ENCODE measurements at regions not wholly inside any gene's neighbourhood (a gene's known extent, or its start where the extent isn't known, plus 50 kb on each side); places are given as distances from the start of the nearest gene placed in this dataset.
"Not testable (repeated sequence)": the region's sequence is repeated elsewhere in the genome, so short reads cannot be mapped to it uniquely, and the experiment has no call there.

- Mint-ChIP-seq H3K27ac (no peak overlapping the region), H3K9me3 (peaks cover 8% of the 10 kb centered on the region), H3K4me3 (no peak overlapping the region), H3K4me1 (ENCODE audit: low read depth) (peaks cover 4% of the 10 kb centered on the region), H3K36me3 (ENCODE audit: low read depth) (no peaks in the 10 kb centered on the region), H3K27me3 (ENCODE audit: low read depth) (no peaks in the 10 kb centered on the region)
Observed at GRCh38 chr17:73835605-73836004, 191.4 kb upstream of the SDK2 start.

- Mint-ChIP-seq H3K4me1 (ENCODE audit: low read depth) (peaks cover 4% of the 10 kb centered on the region), H3K27ac (no peak overlapping the region), H3K4me3 (no peak overlapping the region), H3K36me3 (ENCODE audit: low read depth) (no peaks in the 10 kb centered on the region), H3K27me3 (ENCODE audit: low read depth) (no peaks in the 10 kb centered on the region), H3K9me3 (peaks cover 8% of the 10 kb centered on the region)
Observed at GRCh38 chr17:73838815-73839214, 194.6 kb upstream of the SDK2 start.

GRCh38 chr17:73840829-73841228 lies 196.6 kb upstream of the SDK2 start:
- Mint-ChIP-seq H3K36me3 (ENCODE audit: low read depth) (no peaks in the 10 kb centered on the region), H3K27me3 (ENCODE audit: low read depth) (no peaks in the 10 kb centered on the region), H3K4me3 (no peak overlapping the region), H3K9me3 (peaks cover 8% of the 10 kb centered on the region), H3K4me1 (ENCODE audit: low read depth) (no peaks in the 10 kb centered on the region), H3K27ac (no peak overlapping the region)

DNA sequence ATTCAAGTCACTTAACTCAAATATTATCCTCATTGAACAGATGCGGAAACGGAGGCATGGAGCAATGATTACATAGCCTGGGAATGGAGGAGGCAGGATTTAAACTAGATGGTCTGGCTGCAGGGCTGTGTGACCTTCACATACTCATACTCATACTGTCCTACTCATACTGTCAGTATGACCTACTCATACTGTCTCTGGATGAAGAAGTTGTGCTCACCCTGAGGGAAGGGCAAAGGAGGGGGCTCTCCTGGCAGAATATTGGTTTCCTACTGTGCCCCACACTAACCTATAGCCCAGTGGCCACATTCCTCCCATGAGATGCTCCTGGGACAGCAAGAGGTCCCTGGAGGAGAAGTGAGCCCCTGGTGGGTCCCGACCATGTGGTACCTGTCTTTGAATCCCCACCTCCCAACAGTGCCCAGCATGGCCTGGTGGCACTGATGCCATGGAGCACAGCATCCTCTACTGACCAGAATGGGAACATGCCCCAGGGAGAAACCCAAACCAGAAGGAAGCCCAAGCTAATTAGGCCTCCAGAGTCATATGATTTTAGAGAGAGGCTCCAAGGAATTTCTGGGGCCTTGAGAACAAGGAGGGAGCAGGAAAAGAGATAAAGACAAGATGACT lies 197.3 kb upstream of the SDK2 start:
- Mint-ChIP-seq H3K4me3 (no peak overlapping the region), H3K27me3 (ENCODE audit: low read depth) (no peaks in the 10 kb centered on the region), H3K36me3 (ENCODE audit: low read depth) (no peaks in the 10 kb centered on the region), H3K4me1 (ENCODE audit: low read depth) (no peaks in the 10 kb centered on the region), H3K27ac (no peak overlapping the region), H3K9me3 (peaks cover 6% of the 10 kb centered on the region)

GRCh38 chr17:73847952-73848351 lies 203.7 kb upstream of the SDK2 start:
- H3K4me1 Mint-ChIP-seq (ENCODE audit: low read depth) = no peaks in the 10 kb centered on the region
- no peaks in the 10 kb centered on the region for H3K9me3 Mint-ChIP-seq
- H3K27ac Mint-ChIP-seq = no peak overlapping the region
- H3K36me3 Mint-ChIP-seq (ENCODE audit: low read depth) = no peaks in the 10 kb centered on the region
- H3K4me3 Mint-ChIP-seq = no peak overlapping the region
- no peaks in the 10 kb centered on the region for H3K27me3 Mint-ChIP-seq (ENCODE audit: low read depth)

- Mint-ChIP-seq H3K4me3 (no peak overlapping the region), H3K36me3 (ENCODE audit: low read depth) (no peaks in the 10 kb centered on the region), H3K4me1 (ENCODE audit: low read depth) (no peaks in the 10 kb centered on the region), H3K27ac (no peak overlapping the region), H3K9me3 (peaks cover 5% of the 10 kb centered on the region), H3K27me3 (ENCODE audit: low read depth) (no peaks in the 10 kb centered on the region)
Observed at GRCh38 chr17:73850426-73850825, 206.2 kb upstream of the SDK2 start.

- no peak overlapping the region for H3K27ac Mint-ChIP-seq
- no peaks in the 10 kb centered on the region for H3K4me1 Mint-ChIP-seq (ENCODE audit: low read depth)
- peaks cover 5% of the 10 kb centered on the region for H3K9me3 Mint-ChIP-seq
- H3K4me3 Mint-ChIP-seq = no peak overlapping the region
- H3K36me3 Mint-ChIP-seq (ENCODE audit: low read depth) = no peaks in the 10 kb centered on the region
- no peaks in the 10 kb centered on the region for H3K27me3 Mint-ChIP-seq (ENCODE audit: low read depth)
Observed at GRCh38 chr17:73851091-73851490, 206.8 kb upstream of the SDK2 start.

- H3K4me1 Mint-ChIP-seq (ENCODE audit: low read depth) = no peaks in the 10 kb centered on the region
- no peak overlapping the region for H3K4me3 Mint-ChIP-seq
- H3K27me3 Mint-ChIP-seq (ENCODE audit: low read depth) = no peaks in the 10 kb centered on the region
- no peaks in the 10 kb centered on the region for H3K36me3 Mint-ChIP-seq (ENCODE audit: low read depth)
- H3K9me3 Mint-ChIP-seq = peaks cover 5% of the 10 kb centered on the region
- H3K27ac Mint-ChIP-seq = no peak overlapping the region
Observed at GRCh38 chr17:73851921-73852320, 207.7 kb upstream of the SDK2 start.

GRCh38 chr17:73855720-73856333 lies 211.6 kb upstream of the SDK2 start:
- H3K4me3 Mint-ChIP-seq = no peak overlapping the region
- H3K27ac Mint-ChIP-seq = no peak overlapping the region
- no peaks in the 10 kb centered on the region for H3K27me3 Mint-ChIP-seq (ENCODE audit: low read depth)
- peaks cover 5% of the 10 kb centered on the region for H3K9me3 Mint-ChIP-seq
- no peaks in the 10 kb centered on the region for H3K4me1 Mint-ChIP-seq (ENCODE audit: low read depth)
- no peaks in the 10 kb centered on the region for H3K36me3 Mint-ChIP-seq (ENCODE audit: low read depth)

GRCh38 chr17:73856556-73856955 lies 212.3 kb upstream of the SDK2 start:
- Mint-ChIP-seq H3K27me3 (ENCODE audit: low read depth) (no peaks in the 10 kb centered on the region), H3K4me3 (no peak overlapping the region), H3K9me3 (peaks cover 5% of the 10 kb centered on the region), H3K27ac (no peak overlapping the region), H3K36me3 (ENCODE audit: low read depth) (no peaks in the 10 kb centered on the region), H3K4me1 (ENCODE audit: low read depth) (no peaks in the 10 kb centered on the region)

DNA sequence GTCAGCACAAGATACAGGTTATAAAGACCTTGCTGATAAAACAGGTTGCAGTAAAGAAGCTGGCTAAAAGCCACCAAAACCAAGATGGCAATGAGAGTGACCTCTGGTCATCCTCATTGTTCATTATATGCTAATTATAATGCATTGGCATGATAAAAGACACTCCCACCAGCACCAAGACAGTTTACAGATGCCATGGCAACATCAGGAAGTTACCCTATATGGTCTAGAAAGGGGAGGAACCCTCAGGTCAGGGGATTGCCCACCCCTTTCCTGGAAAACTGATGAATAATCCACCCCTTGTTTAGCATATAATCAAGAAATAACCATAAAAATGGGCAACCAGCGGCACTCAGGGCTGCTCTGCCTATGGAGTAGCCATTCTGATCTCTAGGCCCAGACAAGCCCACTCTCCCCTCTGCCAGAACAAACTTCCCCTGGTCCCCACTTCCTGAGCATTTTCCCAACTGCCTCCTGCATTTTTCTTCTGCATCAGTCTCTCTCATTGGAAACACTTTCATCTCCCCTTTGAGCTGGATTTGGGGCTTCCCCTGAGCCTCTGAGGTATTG lies 215.3 kb upstream of the SDK2 start:
- H3K27me3 Mint-ChIP-seq (ENCODE audit: low read depth); H3K36me3 Mint-ChIP-seq (ENCODE audit: low read depth); H3K9me3 Mint-ChIP-seq; H3K27ac Mint-ChIP-seq; H3K4me3 Mint-ChIP-seq; H3K4me1 Mint-ChIP-seq (ENCODE audit: low read depth): not testable (repeated sequence)

DNA sequence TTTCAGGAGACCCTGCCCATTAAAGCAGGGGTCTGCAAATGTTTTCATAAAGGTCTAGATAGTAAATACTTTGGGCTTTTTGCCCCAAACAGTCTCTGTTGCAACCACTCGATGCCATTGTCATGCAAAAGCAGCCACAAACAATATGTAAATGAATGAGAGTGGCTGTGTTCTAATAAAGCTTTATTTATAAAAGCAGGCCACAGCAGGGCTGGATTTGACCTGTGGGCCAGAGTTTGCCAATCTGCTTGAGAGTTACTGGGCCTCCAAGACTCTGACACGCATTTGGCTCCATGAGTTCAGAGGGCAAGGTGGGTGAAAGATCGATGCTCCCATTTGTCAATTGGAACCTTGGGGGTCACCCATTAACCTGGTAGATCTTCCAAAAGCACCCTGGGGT lies 217.3 kb upstream of the SDK2 start:
- Mint-ChIP-seq H3K27me3 (ENCODE audit: low read depth) (no peaks in the 10 kb centered on the region), H3K9me3 (no peaks in the 10 kb centered on the region), H3K36me3 (ENCODE audit: low read depth) (no peaks in the 10 kb centered on the region), H3K4me3 (no peak overlapping the region), H3K27ac (no peak overlapping the region), H3K4me1 (ENCODE audit: low read depth) (no peaks in the 10 kb centered on the region)

DNA sequence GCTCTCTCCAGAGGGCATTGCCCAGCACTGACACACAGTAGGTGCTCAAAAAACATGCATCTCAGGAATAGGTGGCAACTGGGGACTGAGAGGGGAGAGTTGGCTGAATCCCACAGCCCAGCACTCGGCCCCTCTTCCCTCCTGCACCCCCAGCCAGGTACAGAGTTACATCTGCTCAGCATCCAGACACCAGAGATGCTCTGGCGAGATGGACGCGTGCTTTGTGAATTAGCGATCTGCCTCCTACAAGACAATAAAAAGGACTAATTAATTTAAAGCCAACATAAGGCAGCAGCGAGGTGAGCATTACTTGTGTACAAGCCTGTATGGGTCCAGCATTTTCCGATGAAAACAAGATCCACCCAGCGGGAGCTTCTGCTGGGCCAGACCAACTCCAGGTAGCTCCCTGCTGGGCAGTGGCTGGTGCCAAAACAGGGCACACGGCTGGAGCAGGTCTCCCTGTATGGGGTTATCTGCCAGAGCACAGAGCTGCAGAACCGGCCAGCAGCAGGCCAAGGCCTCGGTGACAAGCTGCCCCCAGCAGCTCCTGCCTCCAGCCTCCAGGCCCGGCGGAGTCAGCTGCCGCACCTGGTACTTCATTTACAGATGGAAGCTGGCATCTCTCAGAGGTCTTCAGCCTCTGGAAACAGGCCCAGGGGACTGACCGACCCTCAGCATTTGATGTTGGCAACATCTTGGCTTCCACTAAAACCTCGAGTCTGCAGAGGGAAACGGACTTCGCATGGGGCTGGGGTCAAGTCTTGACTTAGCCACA lies 219.7 kb upstream of the SDK2 start:
- Mint-ChIP-seq H3K27me3 (ENCODE audit: low read depth) (no peaks in the 10 kb centered on the region), H3K4me1 (ENCODE audit: low read depth) (no peaks in the 10 kb centered on the region), H3K9me3 (no peaks in the 10 kb centered on the region), H3K36me3 (ENCODE audit: low read depth) (no peaks in the 10 kb centered on the region), H3K27ac (no peak overlapping the region), H3K4me3 (no peak overlapping the region)

GRCh38 chr17:73865831-73866230 lies 221.6 kb upstream of the SDK2 start:
- Mint-ChIP-seq H3K9me3 (no peaks in the 10 kb centered on the region), H3K36me3 (ENCODE audit: low read depth) (no peaks in the 10 kb centered on the region), H3K27ac (no peak overlapping the region), H3K27me3 (ENCODE audit: low read depth) (no peaks in the 10 kb centered on the region), H3K4me3 (no peak overlapping the region), H3K4me1 (ENCODE audit: low read depth) (no peaks in the 10 kb centered on the region)

DNA sequence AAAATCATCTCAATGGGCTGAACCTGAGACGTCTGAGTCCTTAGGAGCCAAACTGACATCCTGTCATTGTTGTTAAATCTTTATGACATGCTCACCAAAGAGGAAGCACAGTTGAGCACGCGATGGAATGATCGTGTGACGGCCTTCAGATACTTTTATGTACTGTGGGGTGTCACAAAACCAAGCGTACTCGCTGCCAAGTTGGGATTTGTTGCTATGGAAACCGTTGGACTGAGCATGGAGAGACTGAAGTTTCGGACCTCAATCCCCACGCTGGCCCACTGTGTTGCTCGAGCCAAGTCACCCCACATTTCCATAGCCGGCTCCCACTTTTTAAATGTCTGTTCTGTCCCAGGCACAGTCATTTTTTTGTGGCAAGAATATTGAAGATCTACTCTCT lies 222.8 kb upstream of the SDK2 start:
- Mint-ChIP-seq H3K9me3 (no peaks in the 10 kb centered on the region), H3K27ac (no peak overlapping the region), H3K4me3 (no peak overlapping the region), H3K4me1 (ENCODE audit: low read depth) (no peaks in the 10 kb centered on the region), H3K36me3 (ENCODE audit: low read depth) (no peaks in the 10 kb centered on the region), H3K27me3 (ENCODE audit: low read depth) (no peaks in the 10 kb centered on the region)
